ENCODE measurements at regions not wholly inside any gene's neighbourhood (a gene's known extent, or its start where the extent isn't known, plus 50 kb on each side); places are given as distances from the start of the nearest gene placed in this dataset.

- Histone ChIP-seq H3K4me2 (ENCODE audit: control insufficient read depth, insufficient read depth) (no peak overlapping the region), H3K27ac (ENCODE audit: control insufficient read depth, insufficient read depth) (no peak overlapping the region), H4K20me1 (ENCODE audit: control insufficient read depth, insufficient read depth) (no peaks in the 10 kb centered on the region), H3K9ac (ENCODE audit: control insufficient read depth, insufficient read depth, low read length) (no peak overlapping the region), H2AFZ (ENCODE audit: control insufficient read depth, low read depth, low read length) (no peak overlapping the region), H3K4me3 (no peak overlapping the region), H3K36me3 (ENCODE audit: control insufficient read depth in 2 of 2, insufficient read depth in 2 of 2, low read length in 1 of 2) (no peaks in the 10 kb centered on the region), H3K4me1 (ENCODE audit: control insufficient read depth, insufficient read depth, low read length) (no peaks in the 10 kb centered on the region), H3K9me3 (replicated peaks; ENCODE audit: control insufficient read depth, insufficient read depth, low read length) (no peaks in the 10 kb centered on the region), H3K79me2 (ENCODE audit: control insufficient read depth, insufficient read depth, low read length) (no peaks in the 10 kb centered on the region), H3K27me3 (replicated peaks in 1 of 2; ENCODE audit: control insufficient read depth in 2 of 2, insufficient read depth in 2 of 2, low read length in 1 of 2) (no peaks in the 10 kb centered on the region)
- intact Hi-C loops (cut with micrococcal nuclease; ENCODE audit: unreplicated experiment) (no loop called here), in situ Hi-C loops (cut with MboI) (no loop called here)
- TF ChIP-seq, protein P1, sequence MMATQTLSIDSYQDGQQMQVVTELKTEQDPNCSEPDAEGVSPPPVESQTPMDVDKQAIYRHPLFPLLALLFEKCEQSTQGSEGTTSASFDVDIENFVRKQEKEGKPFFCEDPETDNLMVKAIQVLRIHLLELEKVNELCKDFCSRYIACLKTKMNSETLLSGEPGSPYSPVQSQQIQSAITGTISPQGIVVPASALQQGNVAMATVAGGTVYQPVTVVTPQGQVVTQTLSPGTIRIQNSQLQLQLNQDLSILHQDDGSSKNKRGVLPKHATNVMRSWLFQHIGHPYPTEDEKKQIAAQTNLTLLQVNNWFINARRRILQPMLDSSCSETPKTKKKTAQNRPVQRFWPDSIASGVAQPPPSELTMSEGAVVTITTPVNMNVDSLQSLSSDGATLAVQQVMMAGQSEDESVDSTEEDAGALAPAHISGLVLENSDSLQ (IDR thresholded peaks at IDR 0.05) = no peak
- no peak for TF ChIP-seq JUNB (IDR thresholded peaks at IDR 0.05)
- TF ChIP-seq, protein P2, sequence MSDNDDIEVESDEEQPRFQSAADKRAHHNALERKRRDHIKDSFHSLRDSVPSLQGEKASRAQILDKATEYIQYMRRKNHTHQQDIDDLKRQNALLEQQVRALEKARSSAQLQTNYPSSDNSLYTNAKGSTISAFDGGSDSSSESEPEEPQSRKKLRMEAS (IDR thresholded peaks at IDR 0.05; ENCODE audit: low read depth, low read length) = no peak
- no peak for TF ChIP-seq NBN (IDR thresholded peaks at IDR 0.05)
- TF ChIP-seq, protein P3, sequence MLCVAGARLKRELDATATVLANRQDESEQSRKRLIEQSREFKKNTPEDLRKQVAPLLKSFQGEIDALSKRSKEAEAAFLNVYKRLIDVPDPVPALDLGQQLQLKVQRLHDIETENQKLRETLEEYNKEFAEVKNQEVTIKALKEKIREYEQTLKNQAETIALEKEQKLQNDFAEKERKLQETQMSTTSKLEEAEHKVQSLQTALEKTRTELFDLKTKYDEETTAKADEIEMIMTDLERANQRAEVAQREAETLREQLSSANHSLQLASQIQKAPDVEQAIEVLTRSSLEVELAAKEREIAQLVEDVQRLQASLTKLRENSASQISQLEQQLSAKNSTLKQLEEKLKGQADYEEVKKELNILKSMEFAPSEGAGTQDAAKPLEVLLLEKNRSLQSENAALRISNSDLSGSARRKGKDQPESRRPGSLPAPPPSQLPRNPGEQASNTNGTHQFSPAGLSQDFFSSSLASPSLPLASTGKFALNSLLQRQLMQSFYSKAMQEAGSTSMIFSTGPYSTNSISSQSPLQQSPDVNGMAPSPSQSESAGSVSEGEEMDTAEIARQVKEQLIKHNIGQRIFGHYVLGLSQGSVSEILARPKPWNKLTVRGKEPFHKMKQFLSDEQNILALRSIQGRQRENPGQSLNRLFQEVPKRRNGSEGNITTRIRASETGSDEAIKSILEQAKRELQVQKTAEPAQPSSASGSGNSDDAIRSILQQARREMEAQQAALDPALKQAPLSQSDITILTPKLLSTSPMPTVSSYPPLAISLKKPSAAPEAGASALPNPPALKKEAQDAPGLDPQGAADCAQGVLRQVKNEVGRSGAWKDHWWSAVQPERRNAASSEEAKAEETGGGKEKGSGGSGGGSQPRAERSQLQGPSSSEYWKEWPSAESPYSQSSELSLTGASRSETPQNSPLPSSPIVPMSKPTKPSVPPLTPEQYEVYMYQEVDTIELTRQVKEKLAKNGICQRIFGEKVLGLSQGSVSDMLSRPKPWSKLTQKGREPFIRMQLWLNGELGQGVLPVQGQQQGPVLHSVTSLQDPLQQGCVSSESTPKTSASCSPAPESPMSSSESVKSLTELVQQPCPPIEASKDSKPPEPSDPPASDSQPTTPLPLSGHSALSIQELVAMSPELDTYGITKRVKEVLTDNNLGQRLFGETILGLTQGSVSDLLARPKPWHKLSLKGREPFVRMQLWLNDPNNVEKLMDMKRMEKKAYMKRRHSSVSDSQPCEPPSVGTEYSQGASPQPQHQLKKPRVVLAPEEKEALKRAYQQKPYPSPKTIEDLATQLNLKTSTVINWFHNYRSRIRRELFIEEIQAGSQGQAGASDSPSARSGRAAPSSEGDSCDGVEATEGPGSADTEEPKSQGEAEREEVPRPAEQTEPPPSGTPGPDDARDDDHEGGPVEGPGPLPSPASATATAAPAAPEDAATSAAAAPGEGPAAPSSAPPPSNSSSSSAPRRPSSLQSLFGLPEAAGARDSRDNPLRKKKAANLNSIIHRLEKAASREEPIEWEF (IDR thresholded peaks at IDR 0.05; ENCODE audit: insufficient replicate concordance, low read depth, low read length) = no peak
- no peak for TF ChIP-seq RUNX3 (IDR thresholded peaks at IDR 0.05; ENCODE audit: low read length)
- TF ChIP-seq SIN3A (IDR thresholded peaks at IDR 0.05; ENCODE audit: low read depth, low read length) = no peak
- TF ChIP-seq TARDBP (IDR thresholded peaks at IDR 0.05; ENCODE audit: borderline replicate concordance) = no peak
- TF ChIP-seq TAF1 (IDR thresholded peaks at IDR 0.05; ENCODE audit: borderline replicate concordance, low read depth, low read length) = no peak
- TF ChIP-seq CHD2 (IDR thresholded peaks at IDR 0.05; ENCODE audit: borderline replicate concordance, low read depth, low read length) = no peak
- no peak for TF ChIP-seq TCF3 (IDR thresholded peaks at IDR 0.05; ENCODE audit: borderline replicate concordance, insufficient read depth, low read depth, low read length)
- TF ChIP-seq HDGF (IDR thresholded peaks at IDR 0.05) = no peak
- TF ChIP-seq ZBTB33 (IDR thresholded peaks at IDR 0.05) = no peak
- TF ChIP-seq, protein P4, sequence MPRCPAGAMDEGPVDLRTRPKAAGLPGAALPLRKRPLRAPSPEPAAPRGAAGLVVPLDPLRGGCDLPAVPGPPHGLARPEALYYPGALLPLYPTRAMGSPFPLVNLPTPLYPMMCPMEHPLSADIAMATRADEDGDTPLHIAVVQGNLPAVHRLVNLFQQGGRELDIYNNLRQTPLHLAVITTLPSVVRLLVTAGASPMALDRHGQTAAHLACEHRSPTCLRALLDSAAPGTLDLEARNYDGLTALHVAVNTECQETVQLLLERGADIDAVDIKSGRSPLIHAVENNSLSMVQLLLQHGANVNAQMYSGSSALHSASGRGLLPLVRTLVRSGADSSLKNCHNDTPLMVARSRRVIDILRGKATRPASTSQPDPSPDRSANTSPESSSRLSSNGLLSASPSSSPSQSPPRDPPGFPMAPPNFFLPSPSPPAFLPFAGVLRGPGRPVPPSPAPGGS (IDR thresholded peaks at IDR 0.05; ENCODE audit: borderline replicate concordance, insufficient read depth, low read depth, low read length, poor library complexity, severe bottlenecking) = no peak
- no peak for TF ChIP-seq GATAD2B (conservative IDR thresholded peaks at IDR 0.05; ENCODE audit: low read depth)
- no peak for TF ChIP-seq YBX1 (IDR thresholded peaks at IDR 0.05)
- no peak for ATAC-seq
- CTCF ChIA-PET = no interaction called here
- POLR2A ChIA-PET = no interaction called here
- DNase-seq (ENCODE audit: low read depth, low spot score) = no peak
- FAIRE-seq = no peak
- RAD21 ChIA-PET (ENCODE audit: unreplicated experiment) = no interaction called here
- 2% methylated on average over 3 of the region's 3 CpGs for WGBS (ENCODE audit: insufficient coverage, insufficient replicate concordance, low lambda C conversion rate, missing lambda C conversion rate)
- BruUV-seq (replicated peaks) = no TSS peak
- SMC1A ChIA-PET (ENCODE audit: uncharacterized antibody, unreplicated experiment) = no interaction called here
These were observed 301.9 kb downstream of the GLUD2 start for GRCh38 chrX:121349263-121349662.

All from GM12878 (cell line).